ENCODE measurements at regions not wholly inside any gene's neighbourhood (a gene's known extent, or its start where the extent isn't known, plus 50 kb on each side); places are given as distances from the start of the nearest gene placed in this dataset.

GRCh38 chr10:123491364-123491763, 174.8 kb upstream of the GPR26 start:
- no peak for DNase-seq (ENCODE audit: low read depth)

DNA sequence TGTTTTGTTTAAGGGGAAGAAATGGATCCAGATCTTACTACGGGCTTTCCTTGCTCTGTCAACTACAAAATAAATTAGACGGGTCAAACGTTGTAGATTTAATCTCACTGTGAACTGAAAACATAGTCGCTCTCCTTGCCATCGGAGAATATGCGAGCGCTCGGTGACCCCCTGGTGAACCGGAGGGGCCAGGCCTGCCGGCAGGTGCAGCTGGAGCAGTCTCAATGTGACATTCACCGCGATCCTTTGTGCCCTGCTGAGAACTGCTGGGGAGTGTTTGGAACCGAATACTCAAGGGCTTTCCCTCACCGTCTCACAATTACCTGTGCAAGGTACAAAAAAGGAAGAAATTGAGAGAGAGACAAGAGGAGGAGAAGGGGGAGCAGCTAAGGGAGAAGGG, 174.1 kb upstream of the GPR26 start:
- DNase-seq (ENCODE audit: low read depth) = no peak

DNA sequence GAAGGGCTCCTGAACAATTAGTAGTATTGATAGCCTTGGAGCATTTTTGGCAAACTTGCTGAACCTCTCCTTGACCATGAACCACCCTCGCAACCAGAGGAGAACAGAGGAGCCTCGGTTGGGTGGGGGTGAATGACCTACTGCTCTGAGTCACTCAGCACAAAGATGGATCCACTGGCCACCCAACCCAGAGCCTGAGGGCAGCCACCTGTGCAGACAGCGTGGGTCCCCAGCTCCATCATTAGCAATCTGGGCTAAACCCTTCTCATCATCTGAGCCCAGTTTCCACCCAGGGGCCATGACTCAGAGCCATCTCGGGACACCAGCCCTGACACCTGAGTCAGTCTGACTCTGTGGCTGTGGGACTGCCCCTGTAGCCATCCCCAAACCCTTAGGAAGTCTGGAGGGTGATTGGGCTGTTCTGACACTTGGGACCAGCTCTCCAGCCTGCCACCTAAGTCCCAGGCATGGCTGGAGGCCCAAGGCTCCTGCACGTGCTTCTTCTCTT, 171.8 kb upstream of the GPR26 start:
- no peak for DNase-seq (ENCODE audit: low read depth)

GRCh38 chr10:123496375-123496774, 169.8 kb upstream of the GPR26 start:
- DNase-seq (ENCODE audit: low read depth) = no peak

- no peak for DNase-seq (ENCODE audit: low read depth)
Measured at GRCh38 chr10:123496996-123497660, 169.0 kb upstream of the GPR26 start.

- no peak for DNase-seq (ENCODE audit: low read depth)
Measured at GRCh38 chr10:123500110-123500509, 166.0 kb upstream of the GPR26 start.

DNA sequence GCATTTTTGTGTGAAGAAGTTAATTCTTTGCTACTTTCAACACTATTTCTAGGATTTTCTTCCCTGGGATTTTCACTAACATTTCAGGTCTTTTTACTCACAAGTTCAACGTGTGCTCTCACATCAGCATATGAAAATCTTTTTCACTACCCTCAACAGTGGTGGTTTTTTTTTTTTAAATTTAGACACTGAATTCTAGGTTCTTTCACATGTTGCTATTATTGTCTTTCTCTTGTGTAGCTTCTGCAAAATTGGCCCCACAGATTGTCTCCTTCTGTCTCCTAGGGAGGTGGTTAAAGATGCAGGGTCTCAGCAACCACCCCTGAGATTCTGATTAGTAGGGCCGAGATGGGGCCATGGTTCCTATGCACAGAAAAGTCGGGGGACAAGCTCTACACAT, 165.0 kb upstream of the GPR26 start:
- no peak for DNase-seq (ENCODE audit: low read depth)

- no peak for DNase-seq (ENCODE audit: low read depth)
Measured at GRCh38 chr10:123502983-123503382, 163.2 kb upstream of the GPR26 start.

GRCh38 chr10:123506455-123506854, 159.7 kb upstream of the GPR26 start:
- no peak for DNase-seq (ENCODE audit: low read depth)

GRCh38 chr10:123507298-123507697, 158.9 kb upstream of the GPR26 start:
- DNase-seq (ENCODE audit: low read depth) = no peak

DNA sequence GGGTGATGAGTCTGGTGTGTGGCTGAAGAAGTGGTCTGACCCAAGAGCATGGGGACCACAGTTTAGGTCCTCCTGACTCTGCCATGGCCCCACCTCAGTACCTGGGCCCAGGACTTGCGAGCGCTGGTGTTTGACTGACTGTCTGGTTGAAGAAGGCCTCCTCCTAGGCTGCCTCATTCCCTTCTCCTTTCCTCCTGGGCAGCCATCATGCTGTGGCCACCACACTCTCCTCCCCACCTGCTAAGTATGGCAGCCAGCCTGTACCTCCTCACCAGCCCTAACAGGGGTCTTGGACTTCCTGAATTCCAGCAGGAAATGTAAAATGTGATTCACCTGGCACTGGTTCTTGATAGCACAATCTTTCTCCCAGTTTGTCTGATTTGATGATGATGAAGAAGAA, 156.8 kb upstream of the GPR26 start:
- DNase-seq (ENCODE audit: low read depth) = no peak

DNA sequence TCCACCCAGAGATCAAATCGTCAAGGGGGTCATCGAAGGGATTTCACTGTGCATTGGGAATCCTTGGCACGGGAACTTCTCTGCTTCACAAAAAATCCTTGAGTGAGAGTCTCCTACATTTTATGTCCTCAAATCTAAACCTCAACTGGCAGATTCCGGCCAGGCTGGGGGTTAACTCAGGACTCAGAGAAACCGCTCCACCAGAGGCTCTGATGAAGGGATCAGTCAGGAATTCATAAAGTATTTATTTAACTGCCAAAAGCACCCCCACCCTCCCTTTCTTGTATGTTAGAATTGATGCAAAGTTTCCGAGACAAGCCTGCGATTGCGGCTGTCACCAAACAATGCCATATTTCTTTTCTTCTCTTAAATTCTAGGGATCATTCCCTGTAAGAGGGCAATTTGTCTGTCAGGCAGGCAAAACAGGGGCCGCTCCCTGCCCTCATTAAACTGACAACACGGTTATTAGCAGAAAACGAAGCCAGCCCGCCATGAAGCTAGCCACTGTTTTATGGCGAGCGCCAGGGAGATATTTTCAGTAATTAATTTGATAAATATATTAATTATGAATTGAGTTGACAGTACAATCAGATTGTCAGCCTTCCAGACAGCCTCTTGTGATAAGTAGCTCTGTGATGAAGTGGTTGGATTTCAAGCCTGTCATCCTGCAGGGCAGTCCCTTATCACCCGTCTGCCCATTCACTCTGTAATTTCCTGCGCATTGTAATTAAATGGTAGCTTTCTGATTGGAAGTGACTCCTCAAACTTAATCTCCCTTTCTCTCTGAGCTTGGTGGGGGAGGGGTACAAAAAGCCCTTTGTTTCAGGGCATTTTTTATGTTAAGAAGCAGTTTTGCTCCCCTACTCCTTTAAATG, 153.0 kb upstream of the GPR26 start:
- DNase-seq (ENCODE audit: low read depth) = no peak

DNA sequence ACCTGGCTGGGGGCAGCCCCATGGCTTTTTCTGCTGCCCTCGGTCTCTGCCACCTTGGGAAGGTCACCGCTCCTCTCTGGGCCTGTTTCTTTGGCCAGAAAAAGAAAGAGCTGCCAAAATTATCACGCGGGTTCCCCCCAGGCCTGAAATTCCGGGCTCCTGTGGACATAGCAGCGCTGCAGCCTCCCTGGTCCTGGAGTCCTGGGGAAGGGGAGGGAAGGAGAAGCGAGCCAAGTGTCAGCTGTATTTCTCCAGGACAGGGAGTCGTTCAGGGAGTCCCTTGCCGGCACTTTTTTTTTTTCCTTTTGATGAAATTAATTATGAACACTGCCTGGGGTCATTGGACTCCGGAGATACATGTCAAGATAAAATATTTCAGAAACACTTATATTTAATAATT, 152.3 kb upstream of the GPR26 start:
- no peak for DNase-seq (ENCODE audit: low read depth)

DNA sequence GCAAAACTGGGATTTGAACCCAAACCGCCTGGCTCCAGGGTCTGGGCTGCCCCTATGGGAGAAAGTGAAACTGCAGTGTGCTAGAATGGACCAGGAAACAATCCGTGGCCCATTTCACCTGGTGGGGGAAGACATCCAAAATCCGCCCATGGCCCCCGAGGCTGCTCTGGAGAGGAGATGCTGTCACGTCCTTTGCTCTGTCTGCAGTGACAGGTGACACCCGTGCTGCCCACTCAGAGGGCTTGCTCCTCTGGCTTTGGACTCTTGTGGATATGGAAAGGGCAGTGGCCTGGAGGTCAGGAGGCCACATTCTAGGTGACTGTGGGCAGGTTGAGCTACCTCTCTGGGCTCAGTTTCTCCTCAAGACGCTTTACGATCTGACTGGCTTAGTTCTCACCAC, 151.2 kb upstream of the GPR26 start:
- no peak for DNase-seq (ENCODE audit: low read depth)

DNA sequence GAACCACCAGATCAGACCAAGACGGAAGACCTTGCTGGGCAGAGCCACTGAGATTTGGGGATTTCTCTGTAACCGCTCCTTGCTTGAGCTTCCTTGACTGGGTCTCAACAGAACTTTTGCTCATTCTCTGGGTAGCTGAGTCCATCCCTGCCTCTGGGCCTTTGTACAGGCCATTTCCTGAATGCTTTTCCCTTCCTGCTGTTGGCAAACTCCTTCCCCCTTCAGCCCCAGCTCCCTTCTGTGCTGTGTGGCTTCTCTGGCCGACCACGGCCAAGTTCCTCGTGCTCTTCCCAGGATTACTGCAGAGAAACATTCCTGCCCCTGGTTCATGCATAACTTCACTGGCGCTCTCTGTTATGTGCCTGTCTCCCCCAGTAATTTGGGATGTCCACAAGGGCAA, 150.5 kb upstream of the GPR26 start:
- DNase-seq (ENCODE audit: low read depth) = no peak

DNA sequence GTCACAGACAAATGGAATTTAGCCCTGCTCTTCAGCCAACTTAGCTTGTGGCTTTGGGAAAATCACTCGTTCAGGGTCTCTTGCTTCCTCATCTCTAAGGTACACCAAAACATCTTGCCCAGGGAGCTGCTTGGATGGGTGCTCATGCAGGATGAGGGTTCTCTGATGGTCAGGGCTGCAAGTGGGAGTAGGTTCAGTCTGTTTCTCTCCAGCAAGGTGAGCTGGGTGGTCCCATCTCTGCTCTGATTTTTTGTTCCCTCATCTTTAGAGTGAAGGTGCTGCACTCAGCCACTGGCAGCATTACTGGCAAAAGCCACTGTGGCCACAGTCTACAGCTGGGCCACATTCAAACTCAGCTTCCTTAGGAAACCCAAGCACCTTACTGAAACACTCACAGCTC, 149.9 kb upstream of the GPR26 start:
- DNase-seq (ENCODE audit: low read depth) = no peak

GRCh38 chr10:123517426-123517825, 148.7 kb upstream of the GPR26 start:
- peak; percentile 15 for DNase-seq (ENCODE audit: low read depth)

DNA sequence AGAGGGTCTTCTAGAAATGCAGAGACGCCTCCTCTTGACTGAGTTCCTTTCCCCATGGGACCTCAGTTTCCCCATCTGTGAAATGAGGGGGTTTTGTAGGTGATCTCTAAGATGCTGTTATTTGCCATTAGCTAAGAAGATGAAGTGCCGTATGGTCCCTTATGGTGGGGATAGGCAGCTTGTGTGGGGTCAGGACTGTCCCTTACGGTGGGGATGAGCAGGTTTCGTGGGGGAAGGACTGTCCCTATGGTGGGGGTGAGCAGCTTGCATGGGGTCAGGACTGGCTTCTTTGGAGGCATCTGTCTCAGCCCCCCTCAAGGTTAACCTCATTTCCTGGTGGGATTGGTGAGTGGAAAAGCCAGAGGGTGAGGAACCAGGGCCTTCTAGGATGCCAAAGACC, 148.3 kb upstream of the GPR26 start:
- no peak for DNase-seq (ENCODE audit: low read depth)

DNA sequence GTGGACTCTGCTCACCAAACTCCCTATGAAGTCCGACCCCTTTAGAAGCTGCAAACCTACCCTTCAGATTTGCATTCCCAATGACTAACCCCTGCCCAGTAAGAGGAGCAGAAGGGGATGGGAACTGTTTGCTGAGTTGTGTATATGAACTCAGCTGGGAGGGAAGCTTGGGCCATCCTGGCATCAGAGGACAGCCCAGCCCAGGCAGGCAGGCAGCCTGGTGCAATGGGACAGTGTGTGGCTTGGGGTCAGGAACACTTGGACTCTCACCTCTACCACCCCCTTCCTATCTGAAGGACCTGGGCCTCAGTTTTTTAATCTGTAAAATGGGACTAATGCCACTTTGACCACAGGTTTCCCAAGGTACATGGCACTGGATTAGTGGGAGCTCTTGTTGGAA, 147.4 kb upstream of the GPR26 start:
- no peak for DNase-seq (ENCODE audit: low read depth)

GRCh38 chr10:123519861-123520260, 146.3 kb upstream of the GPR26 start:
- no peak for DNase-seq (ENCODE audit: low read depth)

DNA sequence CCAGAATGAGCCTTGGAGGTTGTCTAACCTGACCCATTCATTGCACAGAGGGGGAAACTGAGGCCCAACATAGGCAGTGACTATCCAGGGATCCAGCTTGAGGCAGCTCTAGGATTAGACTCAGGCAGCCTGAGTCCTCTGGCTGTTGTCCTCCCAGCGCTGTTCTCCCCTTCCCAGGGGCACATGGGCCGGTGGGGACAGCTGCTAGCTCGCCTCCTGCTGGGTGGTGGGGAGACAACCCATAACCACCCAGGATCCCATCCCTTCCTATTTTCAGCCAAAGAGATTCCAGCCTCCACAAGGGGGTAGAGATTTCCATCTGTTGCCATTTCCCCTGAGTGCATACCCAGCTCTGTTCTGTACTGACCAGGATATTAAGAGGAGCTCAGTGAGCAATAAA, 145.1 kb upstream of the GPR26 start:
- no peak for DNase-seq (ENCODE audit: low read depth)

DNA sequence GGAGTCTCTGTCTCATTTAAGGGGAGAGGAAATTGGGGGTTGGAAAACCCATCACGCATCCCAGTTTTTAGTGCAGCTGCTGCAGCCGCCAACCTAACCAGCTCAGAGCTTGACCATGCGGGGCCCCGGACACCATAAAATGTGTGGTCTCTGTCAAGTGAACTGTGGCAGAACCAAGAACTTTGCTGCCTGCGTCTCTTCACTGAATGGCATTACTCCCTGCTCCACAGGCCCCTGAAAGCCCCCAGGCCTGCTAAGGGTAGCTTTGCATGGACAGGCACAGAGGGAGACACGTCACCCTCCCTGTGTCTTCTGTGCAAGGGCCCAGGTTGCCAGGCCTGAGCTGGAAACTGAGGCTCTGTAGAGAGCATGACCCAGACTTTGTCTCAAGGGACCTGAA, 144.6 kb upstream of the GPR26 start:
- DNase-seq (ENCODE audit: low read depth) = no peak
